ENCODE measurements at regions not wholly inside any gene's neighbourhood (a gene's known extent, or its start where the extent isn't known, plus 50 kb on each side); places are given as distances from the start of the nearest gene placed in this dataset.

DNA sequence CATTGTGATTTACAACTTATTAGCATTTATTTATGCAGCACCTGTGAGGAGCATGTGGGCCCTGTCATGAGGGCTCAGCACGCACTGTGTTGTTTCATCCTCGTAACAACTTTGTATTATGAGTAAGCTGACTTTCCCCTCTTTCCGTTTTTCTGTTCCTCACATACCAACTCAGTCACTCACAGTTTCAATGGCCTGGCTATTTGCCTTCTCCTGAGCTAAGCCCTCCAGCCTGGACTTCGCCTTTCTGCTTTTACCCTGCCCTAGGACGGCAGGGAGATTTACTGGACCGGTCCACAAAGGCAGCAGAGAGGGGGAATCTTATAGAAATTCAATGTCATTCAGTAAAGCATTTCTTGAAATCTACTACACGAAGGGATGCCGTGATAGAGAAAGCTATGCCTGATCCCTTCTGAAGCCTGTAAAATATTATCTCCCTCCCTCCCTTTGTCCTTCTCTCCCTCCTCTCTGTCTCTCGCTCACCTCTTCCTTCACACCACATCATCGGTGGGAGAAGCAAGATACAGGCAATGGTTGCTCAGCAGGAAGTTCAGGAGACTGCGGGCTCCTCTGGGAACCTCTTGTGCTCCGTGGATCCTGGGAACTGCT, 219.2 kb upstream of the TBX3 start:
- H3K9me3 ChIP-seq, result no peaks in the 10 kb centered on the region
- no peak for DNase-seq
- no peak overlapping the region for H3K4me3 ChIP-seq
- ATAC-seq (ENCODE audit: low FRiP score in 2 of 2), result no peak
- H3K27ac ChIP-seq, result no peak overlapping the region
- WGBS, 2 donors, result 56 to 58% methylated on average over 12 of the region's 12 CpGs
- no peaks in the 10 kb centered on the region for H3K27me3 ChIP-seq
- no peaks in the 10 kb centered on the region for H3K4me1 ChIP-seq
- no peaks in the 10 kb centered on the region for H3K36me3 ChIP-seq
- TF ChIP-seq, protein P1, sequence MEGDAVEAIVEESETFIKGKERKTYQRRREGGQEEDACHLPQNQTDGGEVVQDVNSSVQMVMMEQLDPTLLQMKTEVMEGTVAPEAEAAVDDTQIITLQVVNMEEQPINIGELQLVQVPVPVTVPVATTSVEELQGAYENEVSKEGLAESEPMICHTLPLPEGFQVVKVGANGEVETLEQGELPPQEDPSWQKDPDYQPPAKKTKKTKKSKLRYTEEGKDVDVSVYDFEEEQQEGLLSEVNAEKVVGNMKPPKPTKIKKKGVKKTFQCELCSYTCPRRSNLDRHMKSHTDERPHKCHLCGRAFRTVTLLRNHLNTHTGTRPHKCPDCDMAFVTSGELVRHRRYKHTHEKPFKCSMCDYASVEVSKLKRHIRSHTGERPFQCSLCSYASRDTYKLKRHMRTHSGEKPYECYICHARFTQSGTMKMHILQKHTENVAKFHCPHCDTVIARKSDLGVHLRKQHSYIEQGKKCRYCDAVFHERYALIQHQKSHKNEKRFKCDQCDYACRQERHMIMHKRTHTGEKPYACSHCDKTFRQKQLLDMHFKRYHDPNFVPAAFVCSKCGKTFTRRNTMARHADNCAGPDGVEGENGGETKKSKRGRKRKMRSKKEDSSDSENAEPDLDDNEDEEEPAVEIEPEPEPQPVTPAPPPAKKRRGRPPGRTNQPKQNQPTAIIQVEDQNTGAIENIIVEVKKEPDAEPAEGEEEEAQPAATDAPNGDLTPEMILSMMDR (IDR thresholded peaks at IDR 0.05), result no peak
- TF ChIP-seq POLR2A (IDR thresholded peaks at IDR 0.05) (no peak), POLR2AphosphoS5 (IDR thresholded peaks at IDR 0.05) (no peak), EP300 (IDR thresholded peaks at IDR 0.05) (no peak)

DNA sequence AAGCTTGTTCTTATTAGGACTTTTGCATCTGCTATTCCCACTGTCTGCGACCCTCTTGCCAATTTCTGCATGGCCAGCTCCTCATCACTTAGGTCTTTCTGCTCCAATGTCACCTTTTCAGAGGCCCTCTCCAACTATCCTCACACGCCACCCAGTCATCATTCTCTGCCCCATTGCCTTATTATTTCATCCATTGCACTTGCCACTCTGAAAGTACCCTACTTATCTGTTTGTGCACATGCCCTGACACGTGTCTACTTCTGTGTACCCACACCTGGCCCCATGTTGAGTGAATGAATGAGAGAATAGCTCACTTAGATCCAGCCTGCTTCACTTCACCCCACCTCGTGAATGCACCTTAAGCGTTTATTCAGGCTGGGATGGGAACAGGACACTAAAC, 218.7 kb upstream of the TBX3 start:
- 75 to 81% methylated on average over 5 of the region's 5 CpGs for WGBS, 2 donors
- DNase-seq (no peak), ATAC-seq (ENCODE audit: low FRiP score in 2 of 2) (no peak)
- TF ChIP-seq POLR2AphosphoS5 (IDR thresholded peaks at IDR 0.05) (no peak), POLR2A (IDR thresholded peaks at IDR 0.05) (no peak), EP300 (IDR thresholded peaks at IDR 0.05) (no peak)
- TF ChIP-seq, protein P1 (IDR thresholded peaks at IDR 0.05), result no peak
- Histone ChIP-seq H3K27ac (no peak overlapping the region), H3K9me3 (no peaks in the 10 kb centered on the region), H3K4me1 (no peaks in the 10 kb centered on the region), H3K4me3 (no peak overlapping the region), H3K36me3 (no peaks in the 10 kb centered on the region), H3K27me3 (no peaks in the 10 kb centered on the region)

DNA sequence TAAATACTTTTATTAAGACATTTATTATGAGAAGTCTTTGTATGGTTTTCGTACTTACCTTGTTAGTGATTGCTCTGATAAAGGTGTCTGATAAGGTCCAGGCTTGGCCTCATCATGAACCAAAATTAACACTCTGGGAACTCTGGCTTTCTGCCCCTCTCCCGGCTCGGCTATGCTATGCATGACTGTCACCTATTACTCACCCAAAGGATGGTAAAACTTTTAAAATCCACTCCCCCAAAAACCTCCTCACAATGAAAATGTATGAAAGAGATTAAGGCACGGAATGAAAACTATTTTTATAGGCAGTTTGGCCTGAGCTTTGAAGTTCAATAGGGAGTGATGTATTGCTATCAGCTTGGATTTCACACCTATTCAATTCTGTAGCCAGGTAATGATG, 217.3 kb upstream of the TBX3 start:
- TF ChIP-seq POLR2A (IDR thresholded peaks at IDR 0.05) (no peak), EP300 (IDR thresholded peaks at IDR 0.05) (no peak)
- TF ChIP-seq, protein P1 (IDR thresholded peaks at IDR 0.05), result no peak
- 78 to 79% methylated on average over 4 of the region's 4 CpGs for whole genome bisulfite sequencing, 2 donors
- no peak for ATAC-seq (ENCODE audit: low FRiP score in 2 of 2)

DNA sequence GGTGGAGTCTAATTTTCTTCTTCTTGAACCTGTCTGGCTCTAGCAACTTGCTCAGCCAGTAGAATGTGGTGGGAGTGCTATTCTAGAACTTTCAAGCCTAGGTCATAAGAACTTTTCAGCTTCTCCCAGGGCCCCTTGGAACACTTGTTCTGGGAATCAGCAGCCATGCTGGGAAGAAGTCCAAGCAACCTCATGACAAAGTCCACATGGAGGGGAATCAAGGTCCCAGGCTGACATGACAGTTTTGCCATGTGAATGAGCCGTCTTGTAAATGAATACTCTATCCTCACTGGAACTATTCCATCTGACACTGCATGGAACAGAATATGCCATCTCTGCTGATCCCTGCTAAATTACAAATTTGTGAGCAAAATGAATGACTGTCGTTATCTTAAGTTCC, 214.2 kb upstream of the TBX3 start:
- H3K4me3 ChIP-seq, result no peak overlapping the region
- TF ChIP-seq POLR2AphosphoS5 (IDR thresholded peaks at IDR 0.05), result no peak
- TF ChIP-seq, protein P1 (IDR thresholded peaks at IDR 0.05), result no peak
- no peak for TF ChIP-seq EP300 (IDR thresholded peaks at IDR 0.05)
- TF ChIP-seq POLR2A (IDR thresholded peaks at IDR 0.05), result no peak
- no peaks in the 10 kb centered on the region for H3K27me3 ChIP-seq
- DNase-seq (no peak), ATAC-seq (ENCODE audit: low FRiP score in 2 of 2) (no peak)
- 71 to 83% methylated on average over 2 of the region's 2 CpGs for WGBS, 2 donors
- no peaks in the 10 kb centered on the region for H3K36me3 ChIP-seq
- no peak overlapping the region for H3K27ac ChIP-seq
- H3K9me3 ChIP-seq, result no peaks in the 10 kb centered on the region
- H3K4me1 ChIP-seq, result no peaks in the 10 kb centered on the region

More for the DNA sequence above, 217.3 kb upstream of the TBX3 start:
- Histone ChIP-seq H3K4me3 (no peak overlapping the region), H3K36me3 (no peaks in the 10 kb centered on the region), H3K9me3 (no peaks in the 10 kb centered on the region), H3K4me1 (no peaks in the 10 kb centered on the region), H3K27me3 (no peaks in the 10 kb centered on the region), H3K27ac (no peak overlapping the region)
- DNase-seq, result no peak

DNA sequence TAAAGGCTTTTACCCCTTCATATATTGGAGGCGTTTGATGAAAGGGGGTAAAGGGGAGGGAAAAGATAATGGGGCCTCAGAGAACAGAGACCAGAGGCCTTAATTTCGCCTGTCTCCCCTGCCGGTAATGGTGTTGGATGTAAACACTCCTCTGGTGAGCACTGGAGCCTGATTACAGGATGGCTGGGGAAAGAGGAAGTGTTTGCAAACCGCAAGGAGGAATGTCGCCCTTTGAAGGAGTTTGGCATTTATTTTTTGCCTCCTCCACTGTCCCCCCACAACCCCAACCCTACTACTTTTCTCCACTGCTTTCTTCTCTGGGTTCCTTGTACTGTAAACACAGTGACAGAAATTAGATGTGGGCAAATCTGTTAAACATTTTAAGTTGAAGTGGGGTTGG, 211.9 kb upstream of the TBX3 start:
- no peaks in the 10 kb centered on the region for H3K36me3 ChIP-seq
- H3K4me1 ChIP-seq, result no peaks in the 10 kb centered on the region
- WGBS, 2 donors, result 31 to 54% methylated on average over 5 of the region's 5 CpGs
- H3K9me3 ChIP-seq, result no peaks in the 10 kb centered on the region
- DNase-seq (no peak), ATAC-seq (ENCODE audit: low FRiP score in 2 of 2) (no peak)
- TF ChIP-seq EP300 (IDR thresholded peaks at IDR 0.05) (no peak), POLR2AphosphoS5 (IDR thresholded peaks at IDR 0.05) (no peak), POLR2A (IDR thresholded peaks at IDR 0.05) (no peak)
- TF ChIP-seq, protein P1 (IDR thresholded peaks at IDR 0.05), result no peak
- H3K27ac ChIP-seq, result no peak overlapping the region
- no peaks in the 10 kb centered on the region for H3K27me3 ChIP-seq
- H3K4me3 ChIP-seq, result no peak overlapping the region

Data from upper lobe of left lung (tissue), 6 donors.